HG02588 (cell line): ENCODE measurements at regions not wholly inside any gene's neighbourhood (a gene's known extent, or its start where the extent isn't known, plus 50 kb on each side); places are given as distances from the start of the nearest gene placed in this dataset.
A peak's percentile ranks its signal among the peaks of the same experiment; 100 is the strongest.

ENCODE experiments used
- ATAC-seq: cut with Tn5 transposase; IDR thresholded peaks from one replicate; pipeline ENCODE4 v1.9.1; 2021; ENCODE audit warnings: mild to moderate bottlenecking, moderate library complexity; ENCODE audit not compliant: unreplicated experiment

DNA sequence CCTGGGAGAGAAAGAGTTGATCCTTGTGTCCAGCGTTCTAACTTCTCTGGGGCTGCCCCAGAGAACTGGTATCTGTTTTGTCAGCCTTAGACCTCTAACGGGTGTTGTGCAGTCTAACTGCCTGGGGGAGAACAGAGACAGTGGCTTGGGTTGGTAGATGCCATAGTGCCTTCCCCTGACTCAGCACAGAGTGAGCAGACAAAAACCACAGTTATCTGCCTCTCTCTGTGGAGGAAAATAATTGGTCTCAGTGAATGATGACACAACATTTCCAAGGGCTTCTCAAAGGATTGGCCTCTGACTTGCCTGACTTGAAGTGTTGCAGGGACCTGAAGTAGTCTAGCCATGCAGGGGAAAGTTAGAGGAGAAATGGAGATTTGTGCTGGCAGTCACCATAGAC lies 226.2 kb upstream of the MAN1A1 start:
- no peak for ATAC-seq

DNA sequence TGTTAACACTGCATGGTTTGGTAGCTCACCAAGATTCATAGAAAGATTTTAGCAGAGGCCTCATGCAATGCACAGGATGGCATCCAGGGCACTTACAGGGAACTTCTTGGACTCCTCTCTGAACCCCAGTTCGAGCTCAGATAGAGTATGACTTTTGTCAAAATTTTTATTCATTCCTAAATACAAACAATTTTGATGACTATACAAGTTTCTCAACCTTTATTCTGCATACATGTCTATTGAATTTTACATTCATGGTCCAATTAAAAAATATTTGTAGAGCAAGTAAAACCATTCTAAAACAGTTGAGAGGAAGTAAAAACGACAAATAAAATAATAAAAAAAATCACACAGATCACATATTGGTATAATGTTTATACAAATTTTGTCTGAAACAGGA lies 219.0 kb upstream of the MAN1A1 start:
- no peak for ATAC-seq

DNA sequence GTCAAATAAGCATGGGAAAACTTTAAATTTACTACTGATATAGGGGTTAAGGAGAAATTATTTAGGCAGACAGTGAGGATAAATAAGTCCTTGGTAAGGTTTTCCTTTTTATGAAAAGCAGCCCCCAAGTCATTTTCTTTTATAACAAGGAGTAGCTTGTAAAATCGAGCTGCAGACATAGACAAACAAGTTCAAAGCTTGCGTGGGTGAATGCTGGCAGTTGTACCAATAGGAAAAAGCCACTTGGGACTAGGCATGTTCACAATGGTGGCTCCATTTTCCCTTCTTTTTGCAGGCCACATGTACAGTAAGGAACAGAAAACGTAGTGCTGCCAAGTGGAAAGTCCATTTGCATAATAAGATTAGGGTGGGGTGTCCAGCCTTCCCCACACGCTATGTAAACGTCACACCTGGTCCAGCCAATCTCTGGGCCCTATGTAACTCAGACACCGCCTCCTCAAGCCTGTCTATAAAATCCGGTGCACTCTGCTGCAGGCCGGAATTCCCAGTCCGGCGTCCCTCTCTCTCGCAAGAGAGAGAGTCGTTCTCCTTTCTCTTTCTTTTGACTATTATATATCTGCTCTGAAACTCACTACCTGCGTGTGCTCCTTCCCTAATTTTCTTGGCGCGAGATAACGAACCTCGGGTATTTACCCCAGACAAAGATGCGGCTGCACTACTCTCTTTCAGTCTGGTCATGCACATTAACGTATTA lies 217.1 kb upstream of the MAN1A1 start:
- ATAC-seq = no peak

DNA sequence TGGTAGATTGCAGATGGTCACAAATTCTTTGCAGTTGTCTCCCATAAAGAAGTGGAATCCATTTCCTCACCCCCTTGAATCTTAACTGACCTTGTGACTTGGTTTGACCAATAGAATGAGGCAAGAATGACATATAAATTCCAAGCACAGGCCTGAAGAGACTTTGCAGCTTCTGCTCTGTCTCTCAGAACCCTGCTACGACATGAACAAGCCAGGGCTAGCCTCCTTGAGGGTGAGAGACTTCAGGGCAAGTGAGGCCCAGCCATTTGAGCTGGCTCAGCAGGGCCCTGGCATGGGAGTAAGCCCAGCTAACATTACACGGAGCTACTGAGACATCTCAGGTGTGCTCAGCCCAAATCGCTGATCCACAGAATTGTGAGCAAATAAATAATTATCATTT lies 216.3 kb upstream of the MAN1A1 start:
- ATAC-seq = no peak

DNA sequence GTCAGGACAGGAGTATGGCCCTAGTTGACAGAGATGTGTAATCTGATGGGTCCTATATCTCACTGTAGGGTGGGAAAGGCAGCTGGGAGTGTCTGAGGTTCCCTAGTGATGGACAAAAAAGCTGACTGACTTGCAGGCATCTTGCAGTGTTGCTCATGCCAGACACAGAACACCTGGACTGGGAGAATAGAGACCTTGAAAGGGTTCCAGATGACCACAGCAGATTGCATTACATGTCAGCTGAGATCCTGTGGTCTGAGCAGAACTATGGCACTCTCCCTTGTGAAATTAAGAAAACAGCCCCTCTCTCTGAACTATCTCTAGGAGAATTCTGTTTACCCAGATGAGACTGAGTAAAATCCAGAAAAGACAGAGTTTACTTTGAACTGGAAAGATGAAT lies 212.6 kb upstream of the MAN1A1 start:
- no peak for ATAC-seq

DNA sequence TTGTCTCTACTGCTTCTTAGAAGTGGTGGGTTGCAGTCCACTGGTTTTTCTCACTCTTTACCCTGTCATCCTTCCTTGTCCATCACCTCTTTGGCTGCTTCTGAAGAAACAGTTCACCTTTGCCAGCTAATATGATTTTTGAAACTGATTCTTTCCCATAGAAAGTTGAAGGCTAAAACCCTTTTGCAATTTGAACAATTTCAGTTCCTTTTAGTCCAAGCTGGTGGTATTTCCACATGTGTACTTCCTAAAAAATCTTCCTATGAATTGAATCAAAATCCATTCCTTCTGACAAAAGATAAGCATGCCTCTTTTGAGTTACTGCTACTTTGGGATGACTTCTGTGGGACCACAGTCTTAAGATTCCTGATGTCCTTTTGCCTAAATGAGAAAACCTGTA lies 210.0 kb upstream of the MAN1A1 start:
- no peak for ATAC-seq

DNA sequence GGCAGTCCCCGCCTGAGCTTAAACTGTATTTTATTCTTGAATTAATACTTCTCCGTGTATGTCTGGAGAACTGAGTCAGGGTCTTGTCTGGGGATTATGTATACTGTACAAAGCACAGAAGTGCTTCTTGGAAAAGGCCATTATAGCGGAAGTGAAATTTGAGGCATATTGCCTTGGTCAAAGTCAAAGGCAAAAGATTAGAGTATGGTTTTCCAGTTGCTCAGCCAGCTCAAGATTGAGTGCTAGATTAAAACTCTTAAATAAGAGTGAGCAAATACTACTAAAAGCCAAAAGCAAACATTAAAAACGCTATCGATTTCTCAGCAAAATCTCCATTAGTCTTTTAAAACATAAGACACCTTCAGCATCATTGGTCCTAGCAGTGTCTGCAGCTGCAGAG lies 207.7 kb upstream of the MAN1A1 start:
- ATAC-seq = no peak

DNA sequence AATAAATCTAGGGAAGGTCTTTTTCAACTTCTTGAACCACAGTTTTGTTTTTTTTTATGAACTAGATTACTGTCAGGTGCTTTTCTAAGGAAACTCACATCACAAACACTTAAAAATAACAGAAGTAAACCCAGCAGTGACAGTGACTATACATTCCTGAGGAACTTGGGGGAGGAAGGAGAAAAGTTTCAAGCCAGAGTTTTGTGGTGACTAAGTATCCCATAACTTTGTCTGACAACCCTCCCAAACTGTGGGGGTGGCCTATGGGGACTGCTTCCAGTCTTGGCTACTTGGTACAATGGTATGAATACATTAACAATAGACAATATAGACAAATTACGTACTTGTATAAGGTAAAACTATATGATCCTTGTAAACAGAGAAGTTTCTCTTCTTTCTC lies 202.5 kb upstream of the MAN1A1 start:
- ATAC-seq = no peak

DNA sequence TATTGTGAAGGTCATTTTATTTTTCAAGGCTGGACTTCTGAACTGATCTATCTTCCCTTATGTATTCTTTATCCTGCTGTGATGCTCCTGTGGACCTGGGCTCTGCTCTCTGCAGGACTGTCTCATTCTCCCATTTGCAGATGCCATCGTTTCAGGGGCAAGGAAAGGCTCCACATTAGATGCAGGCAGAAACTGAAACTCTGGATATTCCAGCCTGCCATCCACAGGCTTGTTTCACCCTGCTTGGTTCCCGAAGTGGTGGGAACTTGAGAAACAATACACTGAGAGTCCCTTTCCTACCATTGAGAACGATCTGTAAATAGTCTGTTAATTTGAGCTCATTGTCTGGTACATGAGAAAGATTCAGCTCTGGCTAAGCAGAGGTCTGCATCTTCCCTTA lies 197.5 kb upstream of the MAN1A1 start:
- ATAC-seq = no peak

DNA sequence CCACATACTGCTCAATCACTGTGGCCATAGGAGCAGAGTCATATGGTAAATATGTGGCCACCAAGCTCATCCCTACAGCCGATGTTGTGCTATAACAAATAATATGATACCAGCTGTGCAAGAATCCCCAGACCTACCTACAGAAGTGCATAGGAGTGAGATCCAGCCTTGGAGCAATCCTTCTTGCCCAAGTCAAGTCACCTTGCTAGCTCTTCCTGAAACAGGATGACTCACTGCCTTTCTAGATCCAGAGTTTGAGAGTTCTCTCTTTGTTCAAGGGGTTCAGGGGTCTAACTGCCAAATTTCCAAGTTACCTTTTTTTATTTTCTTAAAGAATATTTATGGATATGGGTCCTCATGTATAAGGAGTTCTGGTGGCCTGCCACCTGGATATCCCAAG lies 195.7 kb upstream of the MAN1A1 start:
- no peak for ATAC-seq

DNA sequence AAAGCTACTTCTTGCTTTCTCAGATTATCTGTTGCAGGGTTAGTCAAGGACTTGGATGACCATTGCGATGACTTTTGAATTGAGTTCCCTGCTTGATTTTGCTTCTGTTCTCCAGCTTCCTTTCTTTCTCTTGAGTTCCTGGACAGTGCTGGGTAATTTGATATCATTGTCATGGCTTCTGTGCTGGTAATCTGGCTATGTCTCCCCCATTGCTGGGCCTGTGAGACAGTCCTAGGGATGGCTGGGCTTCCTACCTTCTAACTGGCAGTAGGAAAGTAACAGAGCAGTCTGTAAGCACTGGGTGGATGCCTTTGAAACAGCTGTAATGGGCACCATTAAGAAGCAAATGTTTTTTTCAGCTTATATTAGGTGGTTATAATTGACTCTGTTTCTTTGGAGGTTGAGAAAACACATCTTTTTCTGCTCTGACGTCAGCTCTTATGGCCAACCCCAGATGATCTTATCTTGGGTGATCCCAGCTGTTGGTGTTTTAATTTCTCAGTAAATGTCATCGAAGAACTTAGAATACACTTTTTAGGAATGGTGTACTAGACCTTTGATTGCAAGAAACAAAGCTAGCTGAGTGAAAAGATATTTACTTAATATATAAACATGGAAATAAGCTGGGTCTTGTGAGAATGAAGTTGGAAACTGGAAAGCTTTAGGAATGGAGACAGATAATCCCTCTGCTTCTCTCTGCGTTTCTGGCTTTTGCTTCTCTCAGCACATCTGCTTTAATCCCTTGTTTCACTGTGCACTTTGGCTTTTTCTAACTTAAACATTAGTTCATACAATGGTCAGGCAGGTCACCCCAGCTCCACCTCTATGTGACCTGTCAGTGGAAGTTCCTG lies 195.0 kb upstream of the MAN1A1 start:
- ATAC-seq = no peak

DNA sequence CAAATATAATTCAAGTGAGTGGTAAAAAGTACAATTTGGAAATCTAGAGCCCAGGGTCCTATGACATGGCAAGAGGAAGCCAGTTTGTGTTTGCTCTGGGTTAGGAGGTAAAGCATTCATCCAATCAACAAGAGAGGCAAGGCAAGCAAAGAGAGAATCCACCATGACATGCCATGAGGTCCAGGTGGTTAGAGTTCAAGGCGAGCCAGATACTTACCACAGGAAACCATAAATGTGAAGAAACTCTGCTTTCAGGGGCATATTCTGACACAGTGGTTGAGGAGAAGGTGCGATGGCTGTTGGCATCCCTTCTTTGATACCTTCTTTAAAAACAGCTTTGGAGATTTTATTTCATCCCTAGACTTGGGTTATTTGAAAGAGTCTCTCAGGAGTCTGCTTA lies 193.8 kb upstream of the MAN1A1 start:
- no peak for ATAC-seq

DNA sequence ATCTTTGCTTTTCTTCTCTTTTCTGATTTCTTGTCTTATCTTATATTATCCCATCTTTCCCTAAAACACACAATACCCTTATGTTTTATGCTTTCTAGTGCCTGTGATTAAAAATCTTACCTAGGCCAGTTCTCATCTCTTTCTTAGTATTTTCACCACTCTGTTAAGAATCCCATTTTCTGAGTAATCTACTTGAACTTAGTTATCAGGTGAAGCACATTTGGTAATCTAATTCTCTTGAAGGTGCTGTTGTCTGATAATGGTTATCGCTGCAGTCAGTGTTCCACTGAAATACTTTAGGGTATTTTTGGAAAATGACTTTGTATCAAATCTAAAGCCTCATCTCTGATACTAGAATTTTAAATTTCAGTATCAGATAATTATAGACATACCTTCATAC lies 192.5 kb upstream of the MAN1A1 start:
- no peak for ATAC-seq

DNA sequence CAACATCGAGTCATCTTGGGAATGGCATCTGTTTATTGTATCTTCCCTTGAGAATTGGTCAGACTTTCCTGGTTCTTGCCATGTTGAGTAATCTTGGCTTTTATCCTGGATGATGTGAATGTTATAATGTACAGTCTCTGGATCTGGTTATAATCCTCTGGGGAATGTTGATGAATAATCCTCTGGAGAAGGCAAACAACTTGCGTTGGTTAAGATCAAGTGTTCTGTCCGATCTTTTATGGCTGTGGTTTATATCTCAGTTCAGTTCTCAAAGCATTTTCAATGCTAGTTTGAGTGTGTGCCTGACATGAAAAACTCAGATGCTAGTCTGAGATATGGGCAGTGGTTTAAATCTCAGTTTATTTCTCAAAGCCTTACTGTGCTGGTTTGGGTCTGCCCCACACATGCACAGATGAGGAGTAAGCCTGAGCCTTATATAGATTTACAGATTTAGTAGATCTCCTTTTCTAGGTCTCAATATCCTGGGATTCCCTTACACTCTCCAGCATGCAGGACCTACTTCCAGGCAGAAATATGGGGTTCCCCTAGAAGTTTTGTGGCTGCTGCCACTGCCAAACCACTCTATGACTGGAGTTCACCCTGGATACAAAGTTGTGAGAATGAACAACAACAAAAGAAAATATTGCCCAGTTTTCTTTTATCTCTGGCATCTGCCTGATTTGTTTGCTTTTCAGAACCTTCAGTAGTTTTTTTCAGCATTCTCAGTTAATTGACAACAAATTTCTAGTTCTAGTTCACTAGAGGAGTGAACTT lies 191.8 kb upstream of the MAN1A1 start:
- no peak for ATAC-seq

DNA sequence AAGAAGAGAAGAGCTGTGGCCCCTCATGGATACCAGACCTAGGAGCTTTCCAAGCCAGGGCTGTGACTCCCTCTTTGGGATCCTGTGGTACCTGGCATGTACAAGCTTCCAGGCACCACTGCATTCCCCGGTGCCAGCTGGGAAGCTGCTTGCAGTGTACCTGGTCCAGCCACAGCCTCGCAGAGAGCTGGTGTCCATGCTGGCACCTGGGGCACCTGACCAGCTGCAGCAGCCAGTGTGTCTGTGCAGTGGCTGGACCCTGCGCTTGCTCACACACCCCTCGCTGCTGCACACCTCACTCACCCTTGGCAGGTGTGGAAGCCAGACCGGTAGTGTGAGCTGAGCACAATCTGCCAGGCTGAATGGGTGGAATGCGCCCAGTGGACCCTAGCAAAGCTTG lies 190.9 kb upstream of the MAN1A1 start:
- no peak for ATAC-seq

DNA sequence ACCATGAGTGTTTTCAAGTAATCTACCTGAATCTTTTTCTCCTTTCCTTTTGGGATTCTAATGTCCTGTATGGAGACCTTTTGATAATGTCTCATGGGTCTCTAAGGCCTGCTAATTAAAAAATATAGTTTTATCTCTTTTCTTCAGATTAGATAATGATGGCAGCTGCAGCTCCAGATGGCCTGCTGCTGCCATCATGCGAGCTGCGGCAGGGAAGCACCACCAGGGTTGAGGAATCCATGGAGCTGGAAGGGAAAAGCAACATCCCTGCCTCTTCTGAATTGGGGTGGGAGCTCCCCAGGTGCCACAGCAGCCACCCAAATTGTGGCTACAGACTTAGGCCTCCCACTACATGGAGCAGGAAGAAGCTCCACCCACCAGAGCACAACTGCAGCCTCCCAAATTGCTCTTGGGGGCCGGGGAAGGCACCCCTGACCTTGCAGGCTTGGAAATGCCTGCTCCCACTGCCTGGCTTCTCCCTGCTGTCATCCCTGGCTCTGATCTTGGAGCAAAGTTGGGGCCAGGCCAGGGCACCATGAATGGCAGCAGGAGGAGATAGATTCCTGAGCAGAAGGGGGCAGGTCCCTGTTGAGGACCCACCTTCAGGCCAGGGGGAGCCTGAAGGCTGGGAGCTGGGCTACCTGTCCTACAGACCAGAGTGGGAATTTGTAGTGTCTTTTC lies 189.6 kb upstream of the MAN1A1 start:
- no peak for ATAC-seq

DNA sequence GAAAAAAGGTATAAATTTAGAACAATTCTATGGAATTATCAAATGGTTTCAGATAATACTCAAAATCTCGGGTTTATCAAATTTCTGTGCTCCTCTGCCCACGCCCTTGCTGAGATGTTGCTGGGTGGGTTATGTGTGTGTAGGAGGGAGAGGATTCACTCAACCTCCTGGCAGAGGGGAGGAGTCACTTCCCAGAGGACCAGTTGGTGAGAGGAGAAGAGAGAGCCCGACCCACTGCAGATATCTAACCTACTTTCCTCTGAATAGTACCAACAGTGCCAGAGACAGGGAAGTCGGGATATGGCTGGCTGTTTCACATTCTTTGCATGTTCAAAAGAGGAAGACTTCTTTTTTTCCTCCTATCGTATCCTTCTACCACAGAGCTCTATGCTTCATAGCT lies 187.1 kb upstream of the MAN1A1 start:
- ATAC-seq = no peak

DNA sequence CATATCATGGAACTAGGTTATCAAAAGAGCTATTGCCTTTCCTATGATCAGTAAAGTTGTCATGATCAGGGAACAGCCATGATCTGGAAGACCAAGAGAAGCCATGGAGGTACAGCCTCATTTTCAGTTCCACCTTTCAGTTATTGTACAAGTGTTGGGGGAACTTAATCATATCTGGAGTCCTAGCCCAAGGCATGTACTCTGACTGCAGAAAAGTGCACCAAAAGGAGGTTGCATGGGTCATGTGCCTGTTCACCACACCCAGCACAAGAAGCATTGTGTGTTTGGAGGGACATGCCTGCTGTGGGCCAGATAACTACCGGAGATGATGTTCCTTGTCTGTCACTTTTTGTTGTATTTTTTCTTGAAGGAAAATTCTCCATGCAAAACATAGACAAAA lies 185.8 kb upstream of the MAN1A1 start:
- ATAC-seq = no peak

DNA sequence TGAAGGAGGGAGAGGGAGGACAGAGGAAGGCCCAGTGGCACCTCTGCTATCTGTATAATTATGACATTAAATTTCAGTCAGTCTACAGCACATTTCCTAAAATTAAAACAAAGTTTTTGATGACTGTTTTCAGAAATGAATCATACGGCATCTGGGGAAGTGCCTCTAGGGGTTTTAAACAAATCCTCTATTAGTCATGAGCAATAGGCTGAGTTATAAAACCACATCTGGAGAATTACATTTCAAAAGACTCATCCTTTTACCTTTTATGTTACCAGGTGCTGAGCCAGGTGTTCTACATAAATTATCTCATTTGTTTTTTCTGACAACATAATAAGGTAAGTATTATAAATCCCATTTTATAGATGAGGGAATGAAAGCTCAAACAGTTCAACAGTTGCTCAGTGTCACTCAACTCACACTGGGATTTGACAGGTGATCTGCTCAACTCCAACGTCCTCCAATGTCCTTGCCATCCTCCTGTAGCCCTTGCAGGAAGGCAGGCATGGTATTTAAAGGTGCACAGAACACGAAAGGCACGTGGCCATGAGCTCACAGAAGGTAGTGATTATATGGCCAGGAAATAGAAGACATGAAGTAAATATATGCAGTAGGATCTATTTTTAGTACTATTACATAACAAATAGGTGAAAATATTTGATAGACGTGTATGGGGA lies 184.2 kb upstream of the MAN1A1 start:
- ATAC-seq = peak; percentile 58

DNA sequence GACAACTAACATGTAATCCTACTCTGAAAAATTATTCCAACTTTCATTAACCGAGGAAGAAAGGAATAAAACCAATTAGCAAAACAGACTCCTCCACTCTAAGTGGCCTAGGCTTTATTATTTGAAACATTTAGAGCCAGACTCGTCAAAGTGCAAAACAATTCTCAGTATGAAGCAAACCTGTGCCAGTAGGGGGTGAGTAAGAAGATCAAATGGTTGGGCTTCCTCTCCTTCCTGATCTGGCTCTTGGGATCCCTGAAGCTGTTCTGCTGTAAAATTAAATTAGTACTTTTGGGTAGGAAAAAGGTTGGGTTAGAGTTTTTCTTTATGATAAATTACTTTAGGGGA lies 177.6 kb upstream of the MAN1A1 start:
- no peak for ATAC-seq
